Loucy (cell line): ENCODE measurements at regions not wholly inside any gene's neighbourhood (a gene's known extent, or its start where the extent isn't known, plus 50 kb on each side); places are given as distances from the start of the nearest gene placed in this dataset.

Experiments
- EZH2phosphoT487 ChIP-seq: fragments of 200-600 bp; IDR thresholded peaks from 2 replicates; pipeline ENCODE4 v1.6.1; 2018; ENCODE audit warnings: antibody characterized with exemption, mild to moderate bottlenecking, moderate library complexity, borderline replicate concordance
- TF ChIP-seq, protein P1 (sequence below): fragments of 200-600 bp; sonication (generic); conservative IDR thresholded peaks from 2 replicates; pipeline ENCODE4 v1.5.1; 2014; ENCODE audit warnings: mild to moderate bottlenecking, antibody characterized with exemption, low read length

DNA sequence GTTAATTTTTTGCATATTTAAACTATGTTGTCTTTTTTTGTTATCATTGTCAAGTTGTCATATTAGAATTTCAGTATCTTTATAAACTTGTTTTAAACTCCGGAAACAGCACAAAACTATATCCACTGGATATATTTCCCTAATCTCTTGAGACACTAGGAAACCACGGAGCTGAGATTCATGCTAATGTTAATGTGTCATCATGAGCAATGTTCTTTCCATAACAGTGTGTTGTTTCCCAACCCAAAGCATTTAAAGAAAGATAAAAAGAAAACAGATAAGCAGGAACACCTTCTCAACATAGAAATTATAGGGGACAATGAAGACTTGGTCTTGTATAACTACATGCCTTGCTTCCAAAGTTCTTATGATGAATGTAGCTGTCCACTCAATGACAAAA, 626.2 kb upstream of the TMPRSS15 start:
- TF ChIP-seq, protein P1, sequence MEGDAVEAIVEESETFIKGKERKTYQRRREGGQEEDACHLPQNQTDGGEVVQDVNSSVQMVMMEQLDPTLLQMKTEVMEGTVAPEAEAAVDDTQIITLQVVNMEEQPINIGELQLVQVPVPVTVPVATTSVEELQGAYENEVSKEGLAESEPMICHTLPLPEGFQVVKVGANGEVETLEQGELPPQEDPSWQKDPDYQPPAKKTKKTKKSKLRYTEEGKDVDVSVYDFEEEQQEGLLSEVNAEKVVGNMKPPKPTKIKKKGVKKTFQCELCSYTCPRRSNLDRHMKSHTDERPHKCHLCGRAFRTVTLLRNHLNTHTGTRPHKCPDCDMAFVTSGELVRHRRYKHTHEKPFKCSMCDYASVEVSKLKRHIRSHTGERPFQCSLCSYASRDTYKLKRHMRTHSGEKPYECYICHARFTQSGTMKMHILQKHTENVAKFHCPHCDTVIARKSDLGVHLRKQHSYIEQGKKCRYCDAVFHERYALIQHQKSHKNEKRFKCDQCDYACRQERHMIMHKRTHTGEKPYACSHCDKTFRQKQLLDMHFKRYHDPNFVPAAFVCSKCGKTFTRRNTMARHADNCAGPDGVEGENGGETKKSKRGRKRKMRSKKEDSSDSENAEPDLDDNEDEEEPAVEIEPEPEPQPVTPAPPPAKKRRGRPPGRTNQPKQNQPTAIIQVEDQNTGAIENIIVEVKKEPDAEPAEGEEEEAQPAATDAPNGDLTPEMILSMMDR, result no peak
- no peak for TF ChIP-seq EZH2phosphoT487
